ENCODE measurements at regions not wholly inside any gene's neighbourhood (a gene's known extent, or its start where the extent isn't known, plus 50 kb on each side); places are given as distances from the start of the nearest gene placed in this dataset.

GRCh38 chr17:34811561-34811960 lies 149.7 kb downstream of the CCT6B start:
- Mint-ChIP-seq H3K9me3 (ENCODE audit: unreplicated experiment) (peaks cover 7% of the 10 kb centered on the region), H3K4me3 (ENCODE audit: unreplicated experiment) (no peak overlapping the region), H3K27ac (ENCODE audit: low read depth, unreplicated experiment) (no peak overlapping the region), H3K4me1 (ENCODE audit: insufficient read depth, unreplicated experiment) (no peaks in the 10 kb centered on the region), H3K36me3 (ENCODE audit: insufficient read depth, unreplicated experiment) (no peaks in the 10 kb centered on the region), H3K27me3 (ENCODE audit: insufficient read depth, unreplicated experiment) (no peaks in the 10 kb centered on the region)
- DNase-seq (ENCODE audit: unreplicated experiment) = no peak
- ChIA-PET CTCF (interaction anchor here (0.6 to 1.0 kb wide), 2 partner anchors 19 to 60 kb away, joined by 3 to 4 read pairs; no protein-coding TSS in a partner anchor), POLR2A (no interaction called here)
- intact Hi-C loops (cut with micrococcal nuclease) = no loop called here
- BruUV-seq (replicated peaks) = no TSS peak
- TF ChIP-seq CTCF (IDR thresholded peaks at IDR 0.05; ENCODE audit: unreplicated experiment) = no peak

- H3K27me3 Mint-ChIP-seq (ENCODE audit: insufficient read depth, unreplicated experiment) = no peaks in the 10 kb centered on the region
Measured at GRCh38 chr17:34800661-34801060, 160.6 kb downstream of the CCT6B start.

GRCh38 chr17:34799751-34800150 lies 161.5 kb downstream of the CCT6B start:
- intact Hi-C loops (cut with micrococcal nuclease) = no loop called here
- no TSS peak for BruUV-seq (replicated peaks)
- H3K27ac Mint-ChIP-seq (ENCODE audit: low read depth, unreplicated experiment) = no peak overlapping the region
- DNase-seq (ENCODE audit: unreplicated experiment) = no peak
- TF ChIP-seq CTCF (IDR thresholded peaks at IDR 0.05; ENCODE audit: unreplicated experiment) = no peak
- no peaks in the 10 kb centered on the region for H3K36me3 Mint-ChIP-seq (ENCODE audit: insufficient read depth, unreplicated experiment)
- H3K9me3 Mint-ChIP-seq (ENCODE audit: unreplicated experiment) = peaks cover 74% of the 10 kb centered on the region
- ChIA-PET POLR2A (no interaction called here), CTCF (interaction anchor here (0.6 to 0.7 kb wide), 2 partner anchors 320 to 716 kb away, joined by 4 to 5 read pairs; no protein-coding TSS in a partner anchor)
- no peak overlapping the region for H3K4me3 Mint-ChIP-seq (ENCODE audit: unreplicated experiment)
- H3K4me1 Mint-ChIP-seq (ENCODE audit: insufficient read depth, unreplicated experiment) = no peaks in the 10 kb centered on the region
- H3K27me3 Mint-ChIP-seq (ENCODE audit: insufficient read depth, unreplicated experiment) = no peaks in the 10 kb centered on the region

More at GRCh38 chr17:34800661-34801060, 160.6 kb downstream of the CCT6B start:
- intact Hi-C loops (cut with micrococcal nuclease) = no loop called here
- peaks cover 71% of the 10 kb centered on the region for H3K9me3 Mint-ChIP-seq (ENCODE audit: unreplicated experiment)
- H3K27ac Mint-ChIP-seq (ENCODE audit: low read depth, unreplicated experiment) = no peak overlapping the region
- no TSS peak for BruUV-seq (replicated peaks)
- H3K4me3 Mint-ChIP-seq (ENCODE audit: unreplicated experiment) = no peak overlapping the region
- no peaks in the 10 kb centered on the region for H3K36me3 Mint-ChIP-seq (ENCODE audit: insufficient read depth, unreplicated experiment)
- CTCF ChIA-PET = no interaction called here
- POLR2A ChIA-PET = no interaction called here
- TF ChIP-seq CTCF (IDR thresholded peaks at IDR 0.05; ENCODE audit: unreplicated experiment) = no peak
- H3K4me1 Mint-ChIP-seq (ENCODE audit: insufficient read depth, unreplicated experiment) = no peaks in the 10 kb centered on the region
- no peak for DNase-seq (ENCODE audit: unreplicated experiment)

- no peaks in the 10 kb centered on the region for H3K4me1 Mint-ChIP-seq (ENCODE audit: insufficient read depth, unreplicated experiment)
- CTCF ChIA-PET = no interaction called here
- POLR2A ChIA-PET = no interaction called here
Measured at GRCh38 chr17:34798581-34798980, 162.7 kb downstream of the CCT6B start.

More at GRCh38 chr17:34798581-34798980, 162.7 kb downstream of the CCT6B start:
- intact Hi-C loops (cut with micrococcal nuclease) = no loop called here
- Mint-ChIP-seq H3K27me3 (ENCODE audit: insufficient read depth, unreplicated experiment) (no peaks in the 10 kb centered on the region), H3K36me3 (ENCODE audit: insufficient read depth, unreplicated experiment) (no peaks in the 10 kb centered on the region), H3K27ac (ENCODE audit: low read depth, unreplicated experiment) (no peak overlapping the region), H3K9me3 (ENCODE audit: unreplicated experiment) (peaks cover 67% of the 10 kb centered on the region), H3K4me3 (ENCODE audit: unreplicated experiment) (no peak overlapping the region)
- no peak for TF ChIP-seq CTCF (IDR thresholded peaks at IDR 0.05; ENCODE audit: unreplicated experiment)
- BruUV-seq (replicated peaks) = no TSS peak
- no peak for DNase-seq (ENCODE audit: unreplicated experiment)

All from MCF 10A (cell line).